Esophagus squamous epithelium (tissue), 5 donors: ENCODE measurements at regions not wholly inside any gene's neighbourhood (a gene's known extent, or its start where the extent isn't known, plus 50 kb on each side); places are given as distances from the start of the nearest gene placed in this dataset.
"Not testable (repeated sequence)": the region's sequence is repeated elsewhere in the genome, so short reads cannot be mapped to it uniquely, and the experiment has no call there.

ENCODE experiments used
- DNase-seq: peaks from one replicate; lab custom pipeline; 2025; lab: John Stamatoyannopoulos, UW
- H3K27ac ChIP-seq, 4 donors: fragments of 200-600 bp; sonication (generic); one replicate each; pipeline ENCODE4 v1.5.1; 2016 to 2019; ENCODE audit warnings: mild to moderate bottlenecking in 1 of 4
- H3K27me3 ChIP-seq, 4 donors: fragments of 200-600 bp; sonication (generic); 1 replicate in 3 of 4; 2 replicates in 1 of 4; pipeline versions ENCODE4 v1.5.1 to v1.6.0; 2017 to 2021; ENCODE audit warnings: antibody characterized with exemption in 1 of 4
- H3K36me3 ChIP-seq, 3 donors: fragments of 200-600 bp; sonication (generic); one replicate each; pipeline ENCODE4 v1.5.1; 2016 to 2019
- H3K4me1 ChIP-seq, 3 donors: fragments of 200-600 bp; sonication (generic); one replicate each; pipeline ENCODE4 v1.5.1; 2017 to 2019
- H3K4me3 ChIP-seq, 4 donors: fragments of 200-600 bp; sonication (generic); 1 replicate in 3 of 4; 2 replicates in 1 of 4; pipeline ENCODE4 v1.5.1; 2016 to 2019; ENCODE audit warnings: mild to moderate bottlenecking in 2 of 4, moderate library complexity in 1 of 4
- H3K9me3 ChIP-seq, 3 donors: fragments of 200-600 bp; sonication (generic); one replicate each; pipeline ENCODE4 v1.5.1; 2016 to 2019
- CTCF ChIP-seq, 6 experiments: fragments of 450-650 bp in 4 of 6; fragments of 200-600 bp in 2 of 6; sonication (generic) in 2 of 6; IDR thresholded peaks; one replicate each; pipeline ENCODE4 v1.5.1; 2016 to 2019; ENCODE audit warnings: antibody characterized with exemption in 6 of 6, mild to moderate bottlenecking in 4 of 6, moderate library complexity in 4 of 6
- POLR2A ChIP-seq, 4 donors: fragments of 450-650 bp; IDR thresholded peaks; one replicate each; pipeline ENCODE4 v1.6.1; 2017; ENCODE audit warnings: antibody characterized with exemption in 4 of 4, mild to moderate bottlenecking in 4 of 4, moderate library complexity in 3 of 4
- WGBS, 2 donors: methylation state at CpG; one replicate each; pipeline ENCODE4 v1.1.5; 2018; 5-methylcytosine and 5-hydroxymethylcytosine counted together
- intact Hi-C: fragments of 100-400 bp; cut with DNase I; formaldehyde crosslinking; loops from one replicate; pipeline ENCODE4 v1.15.0; 2022
- donor health status: DM: yes; HTN: yes; CAD: no.

GRCh38 chrX:123088331-123088730 lies 95.7 kb upstream of the GRIA3 start:
- no peak for TF ChIP-seq CTCF (IDR thresholded peaks at IDR 0.05)
- TF ChIP-seq POLR2A (IDR thresholded peaks at IDR 0.05), result no peak
- H3K36me3 ChIP-seq, result no peaks in the 10 kb centered on the region
- intact Hi-C loops, result no loop called here
- no peak overlapping the region for H3K27ac ChIP-seq
- DNase-seq, result no peak
- H3K27me3 ChIP-seq, result no peaks in the 10 kb centered on the region
- no peaks in the 10 kb centered on the region for H3K9me3 ChIP-seq
- H3K4me1 ChIP-seq, result no peaks in the 10 kb centered on the region
- no peak overlapping the region for H3K4me3 ChIP-seq
- 63 to 75% methylated on average over 2 of the region's 2 CpGs for WGBS, 2 donors

- no peak for TF ChIP-seq POLR2A (IDR thresholded peaks at IDR 0.05)
- TF ChIP-seq CTCF (IDR thresholded peaks at IDR 0.05), result no peak
- no peaks in the 10 kb centered on the region for H3K36me3 ChIP-seq
- no peak for DNase-seq
- no peak overlapping the region for H3K27ac ChIP-seq
- no peaks in the 10 kb centered on the region for H3K27me3 ChIP-seq
- no peaks in the 10 kb centered on the region for H3K4me1 ChIP-seq
- intact Hi-C loops, result no loop called here
- H3K9me3 ChIP-seq, result no peaks in the 10 kb centered on the region
- H3K4me3 ChIP-seq, result no peak overlapping the region
- 81 to 83% methylated on average over 3 of the region's 3 CpGs for WGBS, 2 donors
These were observed 95.1 kb upstream of the GRIA3 start for GRCh38 chrX:123088930-123089329.

- Histone ChIP-seq H3K4me3 (no peak overlapping the region), H3K36me3 (no peaks in the 10 kb centered on the region), H3K27ac (no peak overlapping the region), H3K9me3 (no peaks in the 10 kb centered on the region), H3K27me3 (no peaks in the 10 kb centered on the region), H3K4me1 (no peaks in the 10 kb centered on the region)
- intact Hi-C loops, result no loop called here
- TF ChIP-seq POLR2A (IDR thresholded peaks at IDR 0.05) (no peak), CTCF (IDR thresholded peaks at IDR 0.05) (no peak)
- 52 to 65% methylated on average over 2 of the region's 2 CpGs for WGBS, 2 donors
- no peak for DNase-seq
These were observed 90.3 kb upstream of the GRIA3 start for GRCh38 chrX:123093792-123094191.

- Histone ChIP-seq H3K36me3 (no peaks in the 10 kb centered on the region), H3K4me1 (no peaks in the 10 kb centered on the region), H3K27me3 (no peaks in the 10 kb centered on the region), H3K27ac (no peak overlapping the region), H3K4me3 (no peak overlapping the region), H3K9me3 (no peaks in the 10 kb centered on the region)
- 72 to 76% methylated on average over 4 of the region's 4 CpGs for WGBS, 2 donors
- no peak for DNase-seq
- TF ChIP-seq CTCF (IDR thresholded peaks at IDR 0.05) (no peak), POLR2A (IDR thresholded peaks at IDR 0.05) (no peak)
- intact Hi-C loops, result no loop called here
These were observed 75.3 kb upstream of the GRIA3 start for GRCh38 chrX:123108513-123109427.

GRCh38 chrX:123121241-123121640 lies 62.8 kb upstream of the GRIA3 start:
- 59 to 67% methylated on average over 3 to 5 of the region's 6 CpGs for WGBS, 2 donors
- H3K27me3 ChIP-seq, result no peaks in the 10 kb centered on the region
- H3K9me3 ChIP-seq, result no peaks in the 10 kb centered on the region
- no peaks in the 10 kb centered on the region for H3K4me1 ChIP-seq
- no peaks in the 10 kb centered on the region for H3K36me3 ChIP-seq
- no peak for DNase-seq
- intact Hi-C loops, result no loop called here
- H3K4me3 ChIP-seq, result no peak overlapping the region
- no peak overlapping the region for H3K27ac ChIP-seq
- TF ChIP-seq CTCF (IDR thresholded peaks at IDR 0.05), result no peak
- TF ChIP-seq POLR2A (IDR thresholded peaks at IDR 0.05), result no peak

- DNase-seq, intact Hi-C loops, H3K9me3 ChIP-seq, H3K4me1 ChIP-seq, H3K27me3 ChIP-seq, H3K4me3 ChIP-seq, H3K27ac ChIP-seq, H3K36me3 ChIP-seq: not testable (repeated sequence)
- 83% methylated on average over 1 of the region's 3 CpGs; no CpG with 5 or more reads in 1 of the 2 donors for WGBS, 2 donors
These were observed 54.3 kb upstream of the GRIA3 start for GRCh38 chrX:123129805-123130204.
